Heart left ventricle (tissue), 16 donors: ENCODE measurements at regions not wholly inside any gene's neighbourhood (a gene's known extent, or its start where the extent isn't known, plus 50 kb on each side); places are given as distances from the start of the nearest gene placed in this dataset.

Experiments
- ATAC-seq, 4 donors: fragments of 200-7000 bp; cut with Tn5 transposase; one replicate each; pipeline ENCODE4 v1.9.1; 2020 to 2022; ENCODE audit warnings: moderate library complexity in 4 of 4, mild to moderate bottlenecking in 3 of 4, moderate number of reproducible peaks in 1 of 4
- DNase-seq, 5 donors: peaks; one replicate each; pipeline ENCODE4 v3.0.0-alpha.2; 2020
- H3K27ac ChIP-seq, 12 donors: fragments of 200-600 bp; sonication (generic) in 4 of 12; one replicate each; pipeline versions ENCODE4 v1.5.0 to v1.8.0; 2016 to 2022; ENCODE audit warnings: mild to moderate bottlenecking in 2 of 12
- H3K27me3 ChIP-seq, 9 donors: fragments of 200-600 bp; sonication (generic) in 2 of 9; one replicate each; pipeline versions ENCODE4 v1.5.1 to v1.8.0; 2016 to 2022; ENCODE audit warnings: mild to moderate bottlenecking in 3 of 9
- H3K36me3 ChIP-seq, 9 donors: fragments of 200-600 bp; sonication (generic) in 2 of 9; one replicate each; pipeline versions ENCODE4 v1.5.0 to v1.8.0; 2018 to 2022; ENCODE audit warnings: mild to moderate bottlenecking in 2 of 9
- H3K4me1 ChIP-seq, 12 donors: fragments of 200-600 bp; sonication (generic) in 4 of 12; one replicate each; pipeline versions ENCODE4 v1.5.0 to v1.8.0; 2016 to 2022; ENCODE audit warnings: mild to moderate bottlenecking in 3 of 12
- H3K4me3 ChIP-seq, 12 donors: fragments of 200-600 bp; sonication (generic) in 4 of 12; one replicate each; pipeline versions ENCODE4 v1.5.0 to v1.8.0; 2017 to 2022; ENCODE audit warnings: mild to moderate bottlenecking in 9 of 12, moderate library complexity in 4 of 12
- H3K9me3 ChIP-seq, 12 donors: fragments of 200-600 bp; sonication (generic) in 4 of 12; one replicate each; pipeline versions ENCODE4 v1.5.0 to v1.8.0; 2016 to 2022; ENCODE audit warnings: mild to moderate bottlenecking in 1 of 12
- CTCF ChIP-seq, 12 donors: fragments of 200-600 bp; sonication (generic) in 4 of 12; IDR thresholded peaks; one replicate each; pipeline versions ENCODE4 v1.5.0 to v1.8.0; 2018 to 2022; ENCODE audit warnings: antibody characterized with exemption in 12 of 12, mild to moderate bottlenecking in 5 of 12
- POLR2A ChIP-seq, 2 donors: fragments of 450-650 bp; IDR thresholded peaks; one replicate each; pipeline ENCODE4 v1.6.1; 2017; ENCODE audit warnings: antibody characterized with exemption in 2 of 2, mild to moderate bottlenecking in 2 of 2, moderate library complexity in 2 of 2
- WGBS, 4 donors: extraction: QIAGEN DNeasy Blood & Tissue Kit in 2 of 4; methylation state at CpG; one replicate each; pipeline versions ENCODE4 v1.1.5 to v1.1.7; 2013 to 2018; 5-methylcytosine and 5-hydroxymethylcytosine counted together
- intact Hi-C, 10 donors: fragments of 100-400 bp; cut with DNase I; formaldehyde crosslinking; loops; one replicate each; pipeline versions ENCODE4 v1.11.1 to v1.14.2; 2022
- donor health status: ischemic (EF 13 %, LVEDD 7.1; RV severe dilation, severe dysfunction).
- donor health status: healthy with polysubstance abuse.
- donor health status: DM: no; HTN: yes; CAD: no.
- donor health status: DM: no; HTN: no; CAD: no.
- donor health status: ischemic (EF 25% LVEDD 6.9; RV normal size, moderate dysfunction).
- donor health status: ischemic (EF 25% LVEDD 5.7; RV mildly dilated, moderate dysfunction).
- donor health status: healthy.
- donor health status: DM: yes; HTN: yes; CAD: no.
- donor health status: ischemic (EF 35%, LVEDD 5.7; RV mildly dilated, moderate dysfunction).
- donor health status: nonischemic (EF 11% LVEDD 7.7; RV severe dilation, severe dysfunction).
- donor health status: DM: yes; HTN: yes; CAD: no.
- donor health status: PGD.
- donor health status: ischemic (EF 29% LVEDD 5.4; RV normal size, mild dysfunction).
- donor health status: nonischemic (EF 23%, LVEDD 6.1; RV moderate dilation, normal function).

- Histone ChIP-seq H3K36me3 (no peaks in the 10 kb centered on the region), H3K27me3 (peaks cover 0 to 29% (median 3%) of the 10 kb centered on the region in 9 donors), H3K4me3 (no peak overlapping the region), H3K4me1 (no peaks in the 10 kb centered on the region), H3K27ac (no peak overlapping the region), H3K9me3 (no peaks in the 10 kb centered on the region)
- intact Hi-C loops, result no loop called here
- ATAC-seq (no peak), DNase-seq (no peak)
- TF ChIP-seq CTCF (IDR thresholded peaks at IDR 0.05) (no peak), POLR2A (IDR thresholded peaks at IDR 0.05) (no peak)
- 62 to 73% (median 71%) methylated on average over 9 of the region's 9 CpGs for WGBS, 4 donors
Observed at GRCh38 chr15:59862191-59863155, 141.6 kb upstream of the FOXB1 start.

- no peak for ATAC-seq
Observed at GRCh38 chr15:59847968-59848367, 156.1 kb upstream of the FOXB1 start.

GRCh38 chr15:59845942-59846499, 156.9 kb upstream of the BNIP2 start:
- no peak for ATAC-seq
- H3K36me3 ChIP-seq, result no peaks in the 10 kb centered on the region
- no peak overlapping the region for H3K4me3 ChIP-seq
- 80 to 93% (median 89%) methylated on average over 10 of the region's 10 CpGs for WGBS, 4 donors
- H3K9me3 ChIP-seq, result no peaks in the 10 kb centered on the region
- intact Hi-C loops, result no loop called here
- no peak for TF ChIP-seq POLR2A (IDR thresholded peaks at IDR 0.05)
- TF ChIP-seq CTCF (IDR thresholded peaks at IDR 0.05), result no peak
- H3K27me3 ChIP-seq, result peaks cover 0 to 16% (median 0%) of the 10 kb centered on the region in 9 donors
- no peaks in the 10 kb centered on the region for H3K4me1 ChIP-seq
- DNase-seq, result no peak
- H3K27ac ChIP-seq, result no peak overlapping the region

More at GRCh38 chr15:59847968-59848367, 156.1 kb upstream of the FOXB1 start:
- H3K27me3 ChIP-seq, result peaks cover 0 to 11% (median 0%) of the 10 kb centered on the region in 9 donors
- no peaks in the 10 kb centered on the region for H3K36me3 ChIP-seq
- 39 to 49% (median 48%) methylated on average over 3 of the region's 3 CpGs for WGBS, 4 donors
- no peak for DNase-seq
- H3K4me1 ChIP-seq, result no peaks in the 10 kb centered on the region
- H3K9me3 ChIP-seq, result no peaks in the 10 kb centered on the region
- H3K4me3 ChIP-seq, result no peak overlapping the region
- TF ChIP-seq POLR2A (IDR thresholded peaks at IDR 0.05), result no peak
- no peak for TF ChIP-seq CTCF (IDR thresholded peaks at IDR 0.05)
- intact Hi-C loops, result no loop called here
- no peak overlapping the region for H3K27ac ChIP-seq

GRCh38 chr15:59843609-59844008, 154.5 kb upstream of the BNIP2 start:
- Histone ChIP-seq H3K36me3 (no peaks in the 10 kb centered on the region), H3K4me3 (no peak overlapping the region), H3K27me3 (peaks cover 0 to 26% (median 0%) of the 10 kb centered on the region in 9 donors), H3K27ac (no peak overlapping the region), H3K4me1 (no peaks in the 10 kb centered on the region), H3K9me3 (no peaks in the 10 kb centered on the region)
- DNase-seq (no peak), ATAC-seq (no peak)
- WGBS, 4 donors, result 66 to 75% (median 68%) methylated on average over 4 of the region's 4 CpGs
- TF ChIP-seq POLR2A (IDR thresholded peaks at IDR 0.05) (no peak), CTCF (IDR thresholded peaks at IDR 0.05) (no peak)
- intact Hi-C loops, result no loop called here
